C1 segment of cervical spinal cord (tissue), 14 donors: ENCODE measurements at regions not wholly inside any gene's neighbourhood (a gene's known extent, or its start where the extent isn't known, plus 50 kb on each side); places are given as distances from the start of the nearest gene placed in this dataset.

ENCODE experiments used
- DNase-seq, 14 donors: peaks; one replicate each; lab custom pipeline; 2025; lab: John Stamatoyannopoulos, UW

- no peak for DNase-seq
Measured at GRCh38 chr12:63250486-63250885, 99.5 kb upstream of the AVPR1A start.

- no peak for DNase-seq
Measured at GRCh38 chr12:63238892-63239291, 87.9 kb upstream of the AVPR1A start.

GRCh38 chr12:63232896-63233295 is 81.9 kb upstream of the AVPR1A start:
- DNase-seq, result no peak

GRCh38 chr12:63228853-63229252 is 77.9 kb upstream of the AVPR1A start:
- no peak for DNase-seq

GRCh38 chr12:63226792-63227463 is 75.9 kb upstream of the AVPR1A start:
- DNase-seq, result no peak

GRCh38 chr12:63224396-63224795 is 73.4 kb upstream of the AVPR1A start:
- DNase-seq, result no peak

- DNase-seq, result no peak
Measured at GRCh38 chr12:63223128-63223527, 72.1 kb upstream of the AVPR1A start.

- no peak for DNase-seq
Measured at GRCh38 chr12:63222582-63222981, 71.6 kb upstream of the AVPR1A start.

GRCh38 chr12:63220921-63221320 is 69.9 kb upstream of the AVPR1A start:
- DNase-seq, result no peak

GRCh38 chr12:63212316-63212715 is 61.3 kb upstream of the AVPR1A start:
- no peak for DNase-seq

GRCh38 chr12:63208956-63209355 is 58.0 kb upstream of the AVPR1A start:
- DNase-seq, result no peak

GRCh38 chr12:63206909-63207308 is 55.9 kb upstream of the AVPR1A start:
- no peak for DNase-seq

- DNase-seq, result no peak
Measured at GRCh38 chr12:63206494-63206893, 55.5 kb upstream of the AVPR1A start.
